ENCODE measurements at regions not wholly inside any gene's neighbourhood (a gene's known extent, or its start where the extent isn't known, plus 50 kb on each side); places are given as distances from the start of the nearest gene placed in this dataset.

GRCh38 chr1:184255560-184255959 is 131.3 kb upstream of the C1orf21 start:
- SMC1A ChIA-PET (ENCODE audit: uncharacterized antibody, unreplicated experiment): interaction anchor here (0.7 kb wide), 1 partner anchor 362 kb away, joined by 3 read pairs; no protein-coding TSS in a partner anchor
- FAIRE-seq (no peak), ATAC-seq (no peak)

More at GRCh38 chr1:184255560-184255959, 131.3 kb upstream of the C1orf21 start:
- H3K4me3 ChIP-seq: no peak overlapping the region
- no peak overlapping the region for H3K27ac ChIP-seq (ENCODE audit: control insufficient read depth, insufficient read depth)
- H3K27me3 ChIP-seq (replicated peaks in 1 of 2; ENCODE audit: control insufficient read depth in 2 of 2, insufficient read depth in 2 of 2, low read length in 1 of 2): no peaks in the 10 kb centered on the region; a peak in 1 of 4 replicates
- DNase-seq (ENCODE audit: low read depth, low spot score): no peak
- no peaks in the 10 kb centered on the region for H3K36me3 ChIP-seq (ENCODE audit: control insufficient read depth in 2 of 2, insufficient read depth in 2 of 2, low read length in 1 of 2)
- no peaks in the 10 kb centered on the region for H3K79me2 ChIP-seq (ENCODE audit: control insufficient read depth, insufficient read depth, low read length)
- H3K9me3 ChIP-seq (replicated peaks; ENCODE audit: control insufficient read depth, insufficient read depth, low read length): no peaks in the 10 kb centered on the region
- CTCF ChIA-PET: interaction anchor here (0.6 to 1.1 kb wide), 2 partner anchors 33 to 481 kb away, joined by 3 to 4 read pairs; no protein-coding TSS in a partner anchor
- H3K4me2 ChIP-seq (ENCODE audit: control insufficient read depth, insufficient read depth): no peak overlapping the region
- in situ Hi-C loops (cut with MboI): no loop called here
- POLR2A ChIA-PET: no interaction called here
- intact Hi-C loops (cut with micrococcal nuclease; ENCODE audit: unreplicated experiment): no loop called here
- RAD21 ChIA-PET (ENCODE audit: unreplicated experiment): no interaction called here
- no peaks in the 10 kb centered on the region for H4K20me1 ChIP-seq (ENCODE audit: control insufficient read depth, insufficient read depth)
- BruUV-seq (replicated peaks): no TSS peak
- no peak for TF ChIP-seq KDM1A (IDR thresholded peaks at IDR 0.05; ENCODE audit: borderline replicate concordance)
- TF ChIP-seq MLLT1 (IDR thresholded peaks at IDR 0.05): no peak
- TF ChIP-seq ESRRA (IDR thresholded peaks at IDR 0.05; ENCODE audit: low read length): no peak
- no peak for TF ChIP-seq BCL11A (IDR thresholded peaks at IDR 0.05; ENCODE audit: low read depth, low read length)
- TF ChIP-seq, protein P1, sequence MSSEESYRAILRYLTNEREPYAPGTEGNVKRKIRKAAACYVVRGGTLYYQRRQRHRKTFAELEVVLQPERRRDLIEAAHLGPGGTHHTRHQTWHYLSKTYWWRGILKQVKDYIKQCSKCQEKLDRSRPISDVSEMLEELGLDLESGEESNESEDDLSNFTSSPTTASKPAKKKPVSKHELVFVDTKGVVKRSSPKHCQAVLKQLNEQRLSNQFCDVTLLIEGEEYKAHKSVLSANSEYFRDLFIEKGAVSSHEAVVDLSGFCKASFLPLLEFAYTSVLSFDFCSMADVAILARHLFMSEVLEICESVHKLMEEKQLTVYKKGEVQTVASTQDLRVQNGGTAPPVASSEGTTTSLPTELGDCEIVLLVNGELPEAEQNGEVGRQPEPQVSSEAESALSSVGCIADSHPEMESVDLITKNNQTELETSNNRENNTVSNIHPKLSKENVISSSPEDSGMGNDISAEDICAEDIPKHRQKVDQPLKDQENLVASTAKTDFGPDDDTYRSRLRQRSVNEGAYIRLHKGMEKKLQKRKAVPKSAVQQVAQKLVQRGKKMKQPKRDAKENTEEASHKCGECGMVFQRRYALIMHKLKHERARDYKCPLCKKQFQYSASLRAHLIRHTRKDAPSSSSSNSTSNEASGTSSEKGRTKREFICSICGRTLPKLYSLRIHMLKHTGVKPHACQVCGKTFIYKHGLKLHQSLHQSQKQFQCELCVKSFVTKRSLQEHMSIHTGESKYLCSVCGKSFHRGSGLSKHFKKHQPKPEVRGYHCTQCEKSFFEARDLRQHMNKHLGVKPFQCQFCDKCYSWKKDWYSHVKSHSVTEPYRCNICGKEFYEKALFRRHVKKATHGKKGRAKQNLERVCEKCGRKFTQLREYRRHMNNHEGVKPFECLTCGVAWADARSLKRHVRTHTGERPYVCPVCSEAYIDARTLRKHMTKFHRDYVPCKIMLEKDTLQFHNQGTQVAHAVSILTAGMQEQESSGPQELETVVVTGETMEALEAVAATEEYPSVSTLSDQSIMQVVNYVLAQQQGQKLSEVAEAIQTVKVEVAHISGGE (CRISPR knock-in tag; IDR thresholded peaks at IDR 0.05): no peak
- TF ChIP-seq TCF12 (IDR thresholded peaks at IDR 0.05; ENCODE audit: low read depth, low read length): no peak
- no peak overlapping the region for H3K9ac ChIP-seq (ENCODE audit: control insufficient read depth, insufficient read depth, low read length)
- no peak overlapping the region for H2AFZ ChIP-seq (ENCODE audit: control insufficient read depth, low read depth, low read length)
- no peaks in the 10 kb centered on the region for H3K4me1 ChIP-seq (ENCODE audit: control insufficient read depth, insufficient read depth, low read length)

Measured in GM12878 (cell line).